ENCODE measurements at regions not wholly inside any gene's neighbourhood (a gene's known extent, or its start where the extent isn't known, plus 50 kb on each side); places are given as distances from the start of the nearest gene placed in this dataset.

- no peak for DNase-seq (ENCODE audit: low read depth, low spot score)
- H3K27ac ChIP-seq = no peak overlapping the region
These were observed 159.0 kb downstream of the TRMT11 start for GRCh38 chr6:126145351-126145750.

- no peak for DNase-seq (ENCODE audit: low read depth, low spot score)
- H3K27ac ChIP-seq = no peak overlapping the region
These were observed 161.0 kb downstream of the TRMT11 start for GRCh38 chr6:126147291-126147815.

GRCh38 chr6:126148853-126149252, 162.5 kb downstream of the TRMT11 start:
- DNase-seq (ENCODE audit: low read depth, low spot score) = no peak
- H3K27ac ChIP-seq = no peak overlapping the region

- no peak overlapping the region for H3K27ac ChIP-seq
- no peak for DNase-seq (ENCODE audit: low read depth, low spot score)
These were observed 166.0 kb downstream of the TRMT11 start for GRCh38 chr6:126152372-126152745.

GRCh38 chr6:126153661-126154060, 167.3 kb downstream of the TRMT11 start:
- no peak for DNase-seq (ENCODE audit: low read depth, low spot score)
- H3K27ac ChIP-seq = no peak overlapping the region

GRCh38 chr6:126156973-126157372, 170.6 kb downstream of the TRMT11 start:
- H3K27ac ChIP-seq = no peak overlapping the region
- DNase-seq (ENCODE audit: low read depth, low spot score) = no peak

GRCh38 chr6:126167726-126168125, 172.2 kb upstream of the CENPW start:
- DNase-seq (ENCODE audit: low read depth, low spot score) = no peak
- no peak overlapping the region for H3K27ac ChIP-seq

GRCh38 chr6:126170433-126170832, 169.5 kb upstream of the CENPW start:
- DNase-seq (ENCODE audit: low read depth, low spot score) = no peak
- no peak overlapping the region for H3K27ac ChIP-seq

GRCh38 chr6:126170978-126171382, 168.9 kb upstream of the CENPW start:
- no peak overlapping the region for H3K27ac ChIP-seq
- no peak for DNase-seq (ENCODE audit: low read depth, low spot score)

GRCh38 chr6:126172131-126172530, 167.8 kb upstream of the CENPW start:
- no peak for DNase-seq (ENCODE audit: low read depth, low spot score)
- no peak overlapping the region for H3K27ac ChIP-seq

- DNase-seq (ENCODE audit: low read depth, low spot score) = no peak
- H3K27ac ChIP-seq = no peak overlapping the region
These were observed 166.7 kb upstream of the CENPW start for GRCh38 chr6:126173265-126173664.

- no peak overlapping the region for H3K27ac ChIP-seq
- DNase-seq (ENCODE audit: low read depth, low spot score) = no peak
These were observed 165.2 kb upstream of the CENPW start for GRCh38 chr6:126174697-126175096.

GRCh38 chr6:126175251-126175650, 164.7 kb upstream of the CENPW start:
- DNase-seq (ENCODE audit: low read depth, low spot score) = no peak
- H3K27ac ChIP-seq = no peak overlapping the region

- H3K27ac ChIP-seq = no peak overlapping the region
- DNase-seq (ENCODE audit: low read depth, low spot score) = no peak
These were observed 163.6 kb upstream of the CENPW start for GRCh38 chr6:126176282-126176681.

- peak overlapping the region; percentile 44 for H3K27ac ChIP-seq
These were observed 159.3 kb upstream of the CENPW start for GRCh38 chr6:126180585-126180984.

GRCh38 chr6:126181173-126181741, 158.7 kb upstream of the CENPW start:
- no peak for DNase-seq (ENCODE audit: low read depth, low spot score)
- peak overlapping the region; percentile 44 for H3K27ac ChIP-seq

More at GRCh38 chr6:126180585-126180984, 159.3 kb upstream of the CENPW start:
- peak; percentile 99 for DNase-seq (ENCODE audit: low read depth, low spot score)

- no peak overlapping the region for H3K27ac ChIP-seq
These were observed 158.0 kb upstream of the CENPW start for GRCh38 chr6:126181890-126182289.

GRCh38 chr6:126182650-126183311, 157.1 kb upstream of the CENPW start:
- peak; percentile 78 for DNase-seq (ENCODE audit: low read depth, low spot score)
- no peak overlapping the region for H3K27ac ChIP-seq

More at GRCh38 chr6:126181890-126182289, 158.0 kb upstream of the CENPW start:
- no peak for DNase-seq (ENCODE audit: low read depth, low spot score)

GRCh38 chr6:126185774-126186173, 154.1 kb upstream of the CENPW start:
- H3K27ac ChIP-seq = no peak overlapping the region
- DNase-seq (ENCODE audit: low read depth, low spot score) = no peak

- no peak overlapping the region for H3K27ac ChIP-seq
- DNase-seq (ENCODE audit: low read depth, low spot score) = peak; percentile 16
These were observed 151.5 kb upstream of the CENPW start for GRCh38 chr6:126188279-126188909.

GRCh38 chr6:126195625-126196236, 144.2 kb upstream of the CENPW start:
- H3K27ac ChIP-seq = no peak overlapping the region
- DNase-seq (ENCODE audit: low read depth, low spot score) = no peak

Data from epithelial cell of prostate (primary cell).